Mammary epithelial cell (primary cell): ENCODE measurements at regions not wholly inside any gene's neighbourhood (a gene's known extent, or its start where the extent isn't known, plus 50 kb on each side); places are given as distances from the start of the nearest gene placed in this dataset.

ENCODE experiments used
- CTCF ChIP-seq, 2 donors: IDR thresholded peaks in 1 of 2; conservative IDR thresholded peaks in 1 of 2; 2 replicates each; pipeline ENCODE4 v1.5.1; 2011 to 2012; ENCODE audit warnings: inconsistent platforms in 2 of 2, low read length in 2 of 2, mild to moderate bottlenecking in 2 of 2, control low read depth in 1 of 2, low read depth in 1 of 2; ENCODE audit not compliant: insufficient read depth in 1 of 2; ENCODE audit errors: extremely low read depth in 1 of 2
- EZH2 ChIP-seq: IDR thresholded peaks from 2 replicates; pipeline ENCODE4 v1.6.1; 2012; ENCODE audit warnings: low read length, inconsistent platforms, borderline replicate concordance

GRCh38 chr20:22499515-22500166 is 84.7 kb downstream of the FOXA2 start:
- TF ChIP-seq CTCF (conservative IDR thresholded peaks at IDR 0.05 in 1 of 2, IDR thresholded peaks at IDR 0.05 in 1 of 2; ENCODE audit: extremely low read depth in 1 of 2, insufficient read depth in 1 of 2, low read depth in 1 of 2, low read length in 2 of 2) (no peak), EZH2 (no peak)
